Suprapubic skin (tissue), 4 donors: ENCODE measurements at regions not wholly inside any gene's neighbourhood (a gene's known extent, or its start where the extent isn't known, plus 50 kb on each side); places are given as distances from the start of the nearest gene placed in this dataset.

Source experiments
- POLR2A ChIP-seq, 2 donors: fragments of 450-650 bp; IDR thresholded peaks; one replicate each; pipeline ENCODE4 v1.6.1; 2017; ENCODE audit warnings: antibody characterized with exemption in 2 of 2, mild to moderate bottlenecking in 2 of 2, moderate library complexity in 2 of 2
- POLR2AphosphoS5 ChIP-seq, 3 donors: sonication (generic); formaldehyde crosslinking; IDR thresholded peaks; one replicate each; pipeline ENCODE4 v1.6.1; 2017; ENCODE audit warnings: antibody characterized with exemption in 3 of 3
- TF ChIP-seq, protein P1 (sequence below), 2 donors: fragments of 200-600 bp in 1 of 2; fragments of 450-650 bp in 1 of 2; sonication (generic) in 1 of 2; IDR thresholded peaks; one replicate each; pipeline ENCODE4 v1.5.1; 2016 to 2019; ENCODE audit warnings: antibody characterized with exemption in 2 of 2, mild to moderate bottlenecking in 1 of 2, moderate library complexity in 1 of 2

DNA sequence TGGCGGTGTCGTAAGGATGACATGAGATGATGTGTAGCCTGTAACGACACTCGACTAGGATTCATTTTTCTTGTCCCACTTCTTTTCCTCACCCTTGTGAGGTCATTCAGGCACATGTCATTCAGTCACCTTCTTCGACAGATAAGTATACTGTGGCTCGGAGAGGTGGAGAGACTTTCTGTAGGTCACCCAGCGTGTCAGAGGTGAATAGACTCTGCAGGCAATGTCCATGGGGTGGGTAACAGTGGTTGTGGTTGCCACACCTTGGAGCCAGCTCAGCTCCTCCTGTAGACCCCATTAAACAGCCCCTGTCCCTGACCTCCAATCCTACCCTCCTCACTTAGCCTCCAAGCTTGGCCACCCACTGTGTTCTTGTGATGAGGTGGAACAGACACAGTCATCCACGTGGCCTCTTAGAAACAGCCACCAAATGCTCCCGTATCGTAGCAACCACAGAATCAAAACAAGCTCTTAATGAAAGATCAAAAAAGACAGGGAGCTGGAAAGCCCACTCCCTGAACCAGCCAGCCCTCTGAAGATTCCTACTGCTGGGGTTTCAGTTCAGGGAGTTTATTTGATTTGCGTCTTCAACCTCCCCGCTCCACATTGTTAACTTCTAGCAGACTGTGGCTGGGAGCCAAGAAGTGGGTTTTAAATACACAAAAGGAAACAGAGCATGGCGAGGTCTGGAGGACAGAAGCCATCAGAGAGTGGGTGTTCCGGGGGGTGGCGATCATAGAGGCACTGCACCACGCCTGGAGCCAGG lies 89.0 kb upstream of the GRK3 start:
- TF ChIP-seq, protein P1, sequence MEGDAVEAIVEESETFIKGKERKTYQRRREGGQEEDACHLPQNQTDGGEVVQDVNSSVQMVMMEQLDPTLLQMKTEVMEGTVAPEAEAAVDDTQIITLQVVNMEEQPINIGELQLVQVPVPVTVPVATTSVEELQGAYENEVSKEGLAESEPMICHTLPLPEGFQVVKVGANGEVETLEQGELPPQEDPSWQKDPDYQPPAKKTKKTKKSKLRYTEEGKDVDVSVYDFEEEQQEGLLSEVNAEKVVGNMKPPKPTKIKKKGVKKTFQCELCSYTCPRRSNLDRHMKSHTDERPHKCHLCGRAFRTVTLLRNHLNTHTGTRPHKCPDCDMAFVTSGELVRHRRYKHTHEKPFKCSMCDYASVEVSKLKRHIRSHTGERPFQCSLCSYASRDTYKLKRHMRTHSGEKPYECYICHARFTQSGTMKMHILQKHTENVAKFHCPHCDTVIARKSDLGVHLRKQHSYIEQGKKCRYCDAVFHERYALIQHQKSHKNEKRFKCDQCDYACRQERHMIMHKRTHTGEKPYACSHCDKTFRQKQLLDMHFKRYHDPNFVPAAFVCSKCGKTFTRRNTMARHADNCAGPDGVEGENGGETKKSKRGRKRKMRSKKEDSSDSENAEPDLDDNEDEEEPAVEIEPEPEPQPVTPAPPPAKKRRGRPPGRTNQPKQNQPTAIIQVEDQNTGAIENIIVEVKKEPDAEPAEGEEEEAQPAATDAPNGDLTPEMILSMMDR (IDR thresholded peaks at IDR 0.05) = no peak
- TF ChIP-seq POLR2A (IDR thresholded peaks at IDR 0.05) (no peak), POLR2AphosphoS5 (IDR thresholded peaks at IDR 0.05) (no peak)
